ENCODE measurements at regions not wholly inside any gene's neighbourhood (a gene's known extent, or its start where the extent isn't known, plus 50 kb on each side); places are given as distances from the start of the nearest gene placed in this dataset.

GRCh38 chr20:18922251-18922650 is 108.7 kb downstream of the SCP2D1 start:
- TF ChIP-seq CTCF (IDR thresholded peaks at IDR 0.05 in 2 of 3, conservative IDR thresholded peaks at IDR 0.05 in 1 of 3; ENCODE audit: borderline replicate concordance in 1 of 3, insufficient read depth in 1 of 3, low read depth in 2 of 3, low read length in 2 of 3) (no peak), SP1 (IDR thresholded peaks at IDR 0.05; ENCODE audit: low read depth) (no peak), CEBPB (IDR thresholded peaks at IDR 0.05; ENCODE audit: low read depth) (no peak), RAD21 (IDR thresholded peaks at IDR 0.05; ENCODE audit: low read depth) (no peak), POLR2AphosphoS5 (IDR thresholded peaks at IDR 0.05; ENCODE audit: low read depth, low read length) (no peak), POLR2A (IDR thresholded peaks at IDR 0.05; ENCODE audit: borderline replicate concordance, extremely low read depth, insufficient read depth, insufficient read length) (no peak), TCF7L2 (IDR thresholded peaks at IDR 0.05; ENCODE audit: borderline replicate concordance, extremely low read depth, insufficient read depth, insufficient read length) (no peak), MAX (IDR thresholded peaks at IDR 0.05) (no peak), ZBTB33 (IDR thresholded peaks at IDR 0.05; ENCODE audit: extremely low read depth, insufficient replicate concordance, low read length) (no peak)
